ENCODE measurements at regions not wholly inside any gene's neighbourhood (a gene's known extent, or its start where the extent isn't known, plus 50 kb on each side); places are given as distances from the start of the nearest gene placed in this dataset.

DNA sequence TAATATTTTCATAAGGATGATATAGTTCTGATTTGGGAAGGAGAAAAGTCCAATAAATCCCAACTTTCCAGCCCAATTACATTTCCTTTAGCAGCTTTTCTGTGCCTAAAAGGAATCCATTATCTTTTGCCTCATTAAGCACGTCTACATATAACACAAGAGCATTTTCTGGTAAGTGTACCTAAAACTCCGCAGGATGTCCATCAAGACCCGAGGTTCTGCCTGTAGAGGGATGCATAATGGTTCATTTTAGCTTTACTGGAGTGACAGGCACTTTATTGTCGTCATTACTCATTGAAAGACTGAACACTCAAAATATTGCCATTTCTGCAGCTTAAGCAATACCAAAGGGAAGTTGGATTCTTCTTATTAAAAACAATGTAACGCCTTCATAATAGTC, 669.0 kb downstream of the PRELID2 start:
- DNase-seq: no peak

DNA sequence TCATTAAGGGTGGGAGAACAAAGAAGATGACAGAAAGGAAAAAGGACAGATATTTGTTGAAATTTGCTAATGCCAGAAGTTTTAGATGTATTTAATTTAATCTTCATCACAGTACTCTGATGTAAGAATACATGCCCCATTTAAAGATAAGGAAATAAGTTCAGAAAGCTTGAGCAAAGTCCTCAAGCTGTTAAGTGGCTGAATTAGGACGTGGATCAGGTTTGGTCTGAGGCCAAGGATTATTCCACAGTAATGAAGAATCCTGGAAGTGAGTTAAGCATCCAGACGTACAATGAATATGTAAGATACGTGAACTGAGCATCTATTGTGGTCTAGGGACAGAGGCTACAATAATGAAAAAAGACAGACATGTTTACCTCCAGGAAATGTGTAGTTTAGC, 671.3 kb downstream of the PRELID2 start:
- DNase-seq: no peak

DNA sequence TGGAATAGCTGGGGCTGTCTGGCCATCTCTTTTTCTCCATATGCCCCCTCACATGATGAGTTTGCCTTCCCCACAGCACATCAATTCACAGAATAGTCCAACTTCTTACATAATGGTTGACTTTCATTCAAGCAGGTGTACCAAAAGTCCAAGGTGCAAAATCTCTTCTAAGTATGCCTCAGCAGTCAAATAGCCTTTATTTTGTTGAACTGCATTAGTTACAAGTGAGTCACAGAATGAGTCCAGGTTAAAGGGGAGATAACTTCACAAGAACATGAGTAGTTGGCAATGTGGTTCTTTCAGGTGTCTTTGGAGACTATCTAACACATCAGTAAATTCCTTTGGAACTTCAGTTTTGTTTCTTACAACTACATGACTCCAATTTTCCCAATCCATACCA, 672.5 kb downstream of the PRELID2 start:
- no peak for DNase-seq

DNA sequence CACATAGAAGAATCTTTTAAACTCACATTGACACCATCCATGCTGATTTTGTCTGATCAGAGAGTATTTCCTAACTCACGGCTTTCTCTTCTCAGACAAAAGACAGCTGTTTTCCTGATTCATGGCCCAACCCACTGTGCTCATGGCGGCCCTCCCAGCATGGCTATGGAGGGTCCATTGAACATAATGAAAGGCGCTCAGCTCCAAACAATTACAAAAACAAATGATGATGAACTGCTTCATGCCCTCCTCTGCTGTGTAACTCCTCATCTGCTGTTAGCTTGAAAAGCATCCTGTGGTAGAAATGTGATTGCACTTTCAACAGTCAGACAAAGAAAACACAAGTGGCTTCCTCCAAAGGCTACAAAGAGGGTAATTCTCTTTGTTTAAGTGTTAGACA, 673.8 kb downstream of the PRELID2 start:
- no peak for DNase-seq

DNA sequence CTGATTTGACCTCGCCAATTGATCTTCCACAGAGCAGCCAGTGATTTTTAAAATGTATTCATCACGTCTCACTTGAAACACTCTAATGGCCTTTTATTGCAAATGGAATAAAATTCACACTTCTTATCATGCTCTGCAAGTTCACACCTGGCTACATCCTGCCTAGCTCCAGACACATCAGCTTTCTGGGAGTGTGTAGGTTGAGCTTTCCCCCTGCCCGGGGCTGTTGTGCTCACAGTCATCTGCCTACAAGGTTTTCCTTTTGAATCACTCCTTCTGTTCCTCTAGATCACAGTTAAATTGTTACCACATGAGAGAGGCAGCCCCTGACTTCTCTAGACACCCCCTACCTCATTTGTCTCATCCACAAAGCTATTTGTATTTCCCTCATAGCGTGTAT, 674.5 kb downstream of the PRELID2 start:
- DNase-seq: no peak

DNA sequence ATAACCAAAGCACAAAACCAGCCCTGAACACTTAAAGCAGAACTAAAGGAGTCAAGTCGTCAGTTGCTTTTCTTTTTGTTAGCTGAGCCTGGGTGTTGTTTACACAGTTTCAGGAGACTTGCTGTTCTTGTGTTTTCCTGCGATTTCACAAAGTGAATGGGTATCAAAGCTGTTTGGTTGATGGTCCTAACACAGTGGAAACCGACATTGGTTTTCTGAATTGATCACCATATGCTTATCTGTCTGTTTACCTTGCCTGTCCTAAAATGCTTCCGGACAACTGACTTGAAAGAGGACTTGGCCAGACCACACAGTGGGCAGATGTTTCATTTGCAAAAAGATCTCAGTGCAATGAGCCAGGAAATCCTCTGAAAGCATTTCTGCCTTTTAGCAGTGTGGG, 676.4 kb downstream of the PRELID2 start:
- no peak for DNase-seq

DNA sequence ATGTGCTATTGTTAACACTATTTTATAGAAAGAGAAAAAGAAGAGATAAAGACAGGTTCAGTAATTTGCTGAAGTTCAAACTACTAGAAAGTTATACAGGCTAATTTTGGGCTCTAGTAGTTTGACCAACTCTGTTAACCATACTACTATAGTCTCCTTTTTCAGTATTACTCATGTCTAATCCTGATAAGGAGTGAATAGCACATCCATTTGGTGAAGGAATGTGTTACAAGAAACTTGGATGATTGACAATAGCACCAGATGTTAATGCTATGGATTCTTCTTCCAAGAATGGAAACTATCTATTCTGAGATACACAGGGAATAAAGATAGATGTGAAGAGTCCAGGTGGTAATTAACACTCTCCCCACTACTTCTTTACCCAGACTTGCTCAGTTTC, 677.3 kb downstream of the PRELID2 start:
- no peak for DNase-seq

DNA sequence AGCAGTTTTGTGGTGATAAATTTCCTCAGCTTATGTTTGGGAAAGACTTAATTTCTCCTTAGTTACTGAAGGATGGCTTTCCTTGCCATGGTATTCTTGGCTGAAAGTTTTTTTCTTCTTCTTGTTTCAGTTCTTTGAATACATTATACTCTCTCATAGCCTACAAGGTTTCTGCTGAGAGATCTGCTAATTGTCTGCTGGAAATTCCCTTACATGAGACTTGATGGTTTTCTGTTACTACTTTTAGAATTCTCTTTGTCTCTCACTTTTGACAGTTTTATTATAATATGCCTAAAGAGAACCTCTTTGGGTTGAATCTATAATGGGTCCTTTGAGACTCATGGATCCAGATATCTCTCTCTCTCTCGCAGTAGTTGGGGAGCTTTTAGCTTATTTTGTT, 693.6 kb downstream of the PRELID2 start:
- DNase-seq: no peak

DNA sequence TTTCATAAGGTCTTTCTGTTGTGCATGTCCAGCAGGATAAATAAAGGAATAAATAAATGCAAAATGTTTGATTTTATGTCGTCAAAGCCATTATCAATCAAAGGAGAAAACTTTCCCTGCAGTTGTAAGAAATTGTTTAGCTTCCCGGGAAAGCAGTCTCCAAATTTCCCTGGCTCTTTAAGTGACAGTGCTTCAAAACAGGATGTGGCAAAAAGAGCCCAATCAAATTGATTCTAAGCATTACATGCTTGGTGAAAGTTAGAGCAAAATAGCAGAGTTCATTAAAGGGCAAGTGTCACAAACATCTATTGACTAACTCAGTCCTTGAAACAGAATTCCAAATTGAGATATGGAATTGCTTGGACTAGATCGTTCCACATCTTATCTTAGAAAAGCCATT, 704.1 kb downstream of the PRELID2 start:
- no peak for DNase-seq

DNA sequence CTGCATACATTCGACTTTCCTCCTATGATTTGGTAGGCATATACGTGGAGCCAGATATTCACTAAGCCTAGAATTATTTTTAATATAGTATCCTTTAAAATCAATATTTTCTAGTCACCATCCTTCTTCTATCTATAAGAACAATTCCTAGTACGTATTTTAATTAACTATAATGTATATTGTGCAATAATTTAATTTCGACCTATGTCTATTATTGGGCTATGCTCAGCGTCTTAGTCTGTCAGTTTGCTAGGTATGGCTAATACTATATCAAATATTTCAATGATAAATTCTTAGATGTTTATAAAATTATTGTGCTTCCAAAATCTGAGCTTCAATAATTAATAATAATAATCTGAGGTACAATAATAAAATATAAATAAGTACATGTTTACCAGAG, 705.3 kb downstream of the PRELID2 start:
- DNase-seq: no peak

DNA sequence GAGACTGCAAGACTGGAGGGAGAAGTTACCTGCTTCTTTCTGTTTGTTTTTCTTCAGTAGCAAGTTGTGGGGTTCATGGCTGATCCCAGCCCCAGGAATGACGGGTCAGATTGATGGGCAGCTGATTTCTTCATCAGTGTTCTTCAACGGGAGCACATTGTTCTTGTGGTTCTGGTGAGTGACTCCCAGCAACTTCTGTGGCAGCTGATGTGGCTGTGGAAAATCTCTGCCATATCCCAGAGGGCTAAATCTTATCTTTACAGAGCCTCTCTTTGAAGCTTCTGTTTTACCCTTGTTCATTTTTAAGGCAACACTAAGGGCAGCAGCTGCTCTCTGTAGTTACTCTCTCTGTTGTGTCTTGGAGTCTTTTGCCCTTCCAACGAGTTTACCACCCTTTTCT, 710.3 kb downstream of the PRELID2 start:
- DNase-seq: no peak

DNA sequence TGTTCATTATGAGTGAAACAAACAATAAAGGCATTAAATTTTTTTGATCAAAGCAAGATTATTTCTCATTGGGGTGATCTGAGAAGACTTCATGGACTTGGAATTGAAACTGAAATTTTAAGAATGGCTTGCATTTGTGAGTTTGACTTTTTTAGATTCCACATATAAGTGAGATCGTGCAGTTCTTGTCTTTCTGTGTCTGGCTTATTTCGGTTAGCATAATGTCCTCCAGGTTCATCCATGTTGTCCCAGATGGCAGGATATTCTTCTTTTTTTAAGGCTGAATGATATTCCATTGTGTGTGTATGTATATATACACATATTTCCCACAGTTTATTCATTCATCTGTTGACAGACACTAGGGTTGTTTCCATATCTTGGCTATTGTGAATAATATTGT, 716.5 kb downstream of the PRELID2 start:
- DNase-seq: no peak

DNA sequence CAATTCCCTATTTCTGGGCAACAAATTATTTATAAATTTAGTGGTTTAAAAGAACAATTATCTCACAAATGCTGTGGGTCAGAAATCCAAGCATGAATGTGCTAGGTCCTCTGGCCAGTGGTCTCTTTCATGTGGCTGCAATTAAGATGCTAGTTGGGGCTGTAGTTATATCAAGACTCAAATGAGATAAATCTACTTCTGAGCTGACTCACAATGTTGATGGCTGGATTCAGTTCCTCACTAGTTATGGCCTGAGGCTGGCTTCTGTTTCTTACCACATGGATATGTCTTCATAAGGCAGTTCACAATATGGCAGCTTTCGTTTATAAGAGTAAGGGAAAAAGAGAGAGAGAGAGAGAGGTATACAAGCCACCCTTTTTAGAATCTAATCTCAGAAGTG, 717.0 kb downstream of the PRELID2 start:
- no peak for DNase-seq

DNA sequence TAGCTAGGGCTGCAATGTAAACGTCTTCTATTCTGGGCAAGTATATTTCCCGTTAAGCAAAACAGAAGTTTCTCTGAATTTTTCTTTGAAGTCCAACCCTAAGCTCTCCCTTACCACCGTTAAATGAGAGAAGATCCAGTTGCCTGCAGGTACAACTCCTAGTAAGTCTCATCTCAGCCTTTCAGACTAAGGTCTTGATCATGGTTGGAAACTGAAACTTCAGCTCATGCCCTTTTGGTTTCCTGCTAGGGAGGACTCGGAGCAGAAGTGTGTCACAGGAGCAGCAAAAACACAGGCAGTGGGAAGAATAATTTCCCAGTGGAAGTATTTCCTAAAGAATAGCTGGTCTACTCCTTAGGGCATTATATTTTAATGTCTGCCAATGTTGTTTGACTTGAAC, 717.9 kb downstream of the PRELID2 start:
- no peak for DNase-seq

DNA sequence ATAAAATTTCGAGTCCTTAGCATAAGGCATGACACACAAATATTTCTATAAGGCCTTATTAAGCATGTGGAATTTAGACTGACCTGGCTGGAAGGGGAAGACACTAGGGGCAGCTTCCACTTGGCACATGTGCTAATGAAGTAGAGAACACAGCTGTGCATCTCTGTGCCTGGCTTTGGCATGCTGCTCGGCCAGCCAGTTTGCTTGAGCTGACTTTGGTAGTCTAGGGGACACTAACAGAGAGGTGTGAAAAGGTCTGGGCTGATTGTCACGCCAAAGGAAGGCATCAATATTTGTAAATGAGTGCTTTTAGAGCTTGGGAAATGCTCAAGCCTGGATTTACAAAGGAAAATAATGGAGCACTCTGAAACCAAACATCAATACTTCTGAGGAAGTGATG, 723.7 kb downstream of the PRELID2 start:
- no peak for DNase-seq

DNA sequence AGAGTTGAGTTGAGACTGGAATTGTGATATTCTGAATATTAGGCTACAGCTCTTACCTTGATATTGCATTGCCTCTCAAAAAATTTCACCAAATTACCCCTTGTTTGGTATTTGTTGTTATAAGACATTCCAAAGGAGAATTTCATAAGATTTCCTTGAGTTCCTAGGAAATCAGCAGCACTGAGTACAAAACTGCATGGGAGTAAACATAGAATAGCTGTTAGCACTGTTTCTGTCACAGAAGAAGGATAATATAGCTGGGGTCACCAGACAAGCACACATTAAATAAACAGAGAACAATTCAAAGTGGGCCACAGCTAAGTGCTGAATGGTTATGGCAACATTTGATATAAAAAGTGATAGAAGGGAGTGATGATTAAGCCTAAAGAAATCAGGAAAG, 724.3 kb downstream of the PRELID2 start:
- no peak for DNase-seq

DNA sequence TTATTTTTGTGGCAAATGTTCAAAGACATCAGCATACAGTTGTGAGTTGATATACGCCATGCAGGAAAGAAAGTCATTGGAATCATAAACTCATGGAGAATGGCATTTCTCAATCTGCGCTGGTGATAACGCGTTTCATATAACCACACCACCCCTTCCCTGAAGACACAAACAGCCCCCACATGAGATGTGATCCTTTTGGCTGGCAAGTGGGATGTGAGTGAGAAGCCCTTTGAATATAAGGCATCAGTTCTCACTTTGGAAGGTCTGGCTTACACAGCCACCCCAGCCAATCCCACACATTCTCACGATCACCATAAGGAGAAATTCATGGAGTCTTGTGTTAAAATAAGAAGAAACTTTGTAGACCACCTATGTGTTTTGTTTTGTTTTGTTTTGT, 725.0 kb downstream of the PRELID2 start:
- DNase-seq: no peak

DNA sequence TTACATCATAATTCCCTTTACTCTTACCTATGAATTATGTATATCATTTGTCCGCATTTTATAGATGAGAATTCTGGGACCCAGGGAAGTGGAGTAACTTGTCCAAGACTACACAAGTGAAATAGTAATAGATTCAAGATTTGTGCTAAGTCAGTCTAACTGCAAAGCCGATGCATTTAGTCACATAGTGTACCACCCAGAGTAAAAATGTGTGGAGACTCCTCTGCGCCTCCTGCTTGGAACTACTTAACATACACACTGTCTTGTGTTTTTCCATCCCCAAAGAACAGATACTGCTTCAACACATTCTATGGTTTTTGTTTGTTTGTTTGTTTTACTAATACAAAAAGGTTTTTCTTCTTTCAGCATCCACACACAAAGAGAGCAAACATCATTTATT, 729.8 kb downstream of the PRELID2 start:
- DNase-seq: no peak

DNA sequence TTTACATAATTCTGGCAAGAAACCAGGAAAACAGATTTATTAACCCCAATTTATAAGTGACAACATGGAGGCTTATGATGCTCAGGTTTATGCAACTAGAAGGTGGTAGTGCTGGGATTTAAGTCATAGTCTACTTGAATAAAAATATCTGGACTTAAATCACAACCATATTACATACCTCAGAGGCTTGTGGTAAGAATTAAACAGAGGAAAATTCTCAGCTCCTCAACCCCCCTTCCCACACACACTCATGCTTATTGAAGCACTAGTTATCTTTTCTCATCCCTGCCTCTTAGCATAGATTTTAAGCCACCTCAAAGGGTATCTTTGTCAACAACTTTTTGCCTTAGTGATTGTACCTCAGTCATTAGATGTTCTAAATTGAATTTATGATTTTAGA, 731.0 kb downstream of the PRELID2 start:
- no peak for DNase-seq

DNA sequence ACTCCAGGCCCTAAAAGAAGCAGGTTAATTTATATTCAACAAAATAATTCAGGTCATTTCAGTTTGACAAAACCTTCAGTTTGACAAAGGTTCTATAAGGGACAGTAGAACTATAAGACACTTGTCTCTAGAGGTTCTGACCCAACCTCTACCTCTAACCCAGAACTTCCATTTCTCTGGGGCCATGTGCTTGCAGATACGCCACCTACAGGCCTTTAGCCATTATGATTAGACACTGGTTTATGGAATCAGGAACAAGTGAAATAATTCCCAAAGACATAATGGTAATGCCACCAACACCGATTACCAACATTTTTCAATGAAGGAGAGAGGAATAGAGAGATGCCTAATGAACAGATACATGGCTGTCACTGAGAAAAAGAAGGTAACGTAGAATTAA, 733.9 kb downstream of the PRELID2 start:
- no peak for DNase-seq

DNA sequence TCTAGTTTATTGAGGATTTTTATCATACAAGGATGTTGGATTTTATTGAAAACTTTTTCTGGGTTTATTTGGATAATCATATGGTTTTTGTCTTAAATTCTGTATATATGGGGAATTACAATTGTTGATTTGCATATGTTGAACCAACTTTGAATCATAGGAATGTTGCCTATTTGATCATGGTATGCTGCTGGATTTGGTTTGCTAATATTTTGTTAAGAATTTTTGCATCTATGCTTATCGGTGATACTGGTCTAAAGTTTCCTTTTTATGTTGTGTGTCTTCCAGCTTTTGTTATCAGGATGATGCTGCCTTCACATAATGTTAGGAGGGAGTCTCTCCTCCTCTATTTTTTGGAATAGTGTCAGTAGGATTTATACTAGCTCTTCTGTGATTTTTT, 745.0 kb downstream of the PRELID2 start:
- no peak for DNase-seq

DNA sequence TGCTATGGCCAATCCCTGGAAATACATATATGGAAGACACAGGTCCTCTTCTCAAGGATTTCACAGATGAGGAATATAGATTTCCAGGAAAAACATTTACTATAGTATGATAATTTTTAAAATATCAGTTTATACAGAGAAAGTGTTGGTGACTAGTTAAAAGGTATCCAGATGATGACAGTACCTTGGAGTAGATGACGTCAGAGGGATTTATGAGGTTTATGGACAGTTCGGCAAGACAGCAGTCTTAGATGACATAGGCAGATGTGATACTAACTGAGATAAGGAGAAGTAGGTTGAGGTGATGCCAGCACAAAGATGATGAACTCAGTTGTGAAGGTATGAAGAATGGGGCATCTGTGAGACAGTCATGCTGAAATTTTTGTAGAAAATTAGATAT, 750.3 kb downstream of the PRELID2 start:
- no peak for DNase-seq

DNA sequence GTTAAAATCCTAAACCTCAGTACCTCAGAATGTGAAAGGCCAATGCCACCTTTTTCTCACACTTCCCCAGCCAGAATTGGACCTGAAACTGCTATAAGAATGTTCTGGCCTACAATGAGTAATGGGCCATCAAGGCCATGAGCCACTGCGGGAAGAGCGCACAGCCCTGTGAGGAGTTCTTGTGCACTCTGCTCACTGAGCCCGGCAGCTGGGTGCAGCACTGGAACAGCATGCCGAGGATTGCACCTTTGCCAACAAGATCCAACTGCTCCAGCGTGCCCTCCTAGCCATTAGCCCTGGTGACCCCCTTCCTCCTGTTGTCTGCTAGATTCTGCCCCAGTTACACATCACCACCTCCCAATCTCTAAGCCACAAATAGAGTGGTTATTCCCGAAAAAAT, 758.1 kb downstream of the PRELID2 start:
- no peak for DNase-seq

DNA sequence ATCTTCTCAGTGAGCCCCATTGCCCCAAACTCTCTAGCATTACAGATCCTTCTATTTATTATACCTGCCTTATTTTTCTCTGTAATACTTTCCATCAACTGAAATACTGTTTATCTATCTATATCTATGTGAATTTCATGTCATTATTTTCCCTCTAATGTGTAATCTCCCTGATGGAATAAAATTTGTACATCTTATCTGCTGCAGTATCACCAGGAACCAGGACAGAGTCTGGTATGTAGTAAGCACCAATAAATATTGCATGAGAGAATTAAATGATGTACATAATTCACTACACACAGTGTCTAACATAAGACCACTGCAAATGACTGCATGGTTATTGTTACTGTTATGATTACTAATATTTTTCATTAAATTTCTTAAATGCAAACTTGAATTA, 759.1 kb downstream of the PRELID2 start:
- DNase-seq: no peak

DNA sequence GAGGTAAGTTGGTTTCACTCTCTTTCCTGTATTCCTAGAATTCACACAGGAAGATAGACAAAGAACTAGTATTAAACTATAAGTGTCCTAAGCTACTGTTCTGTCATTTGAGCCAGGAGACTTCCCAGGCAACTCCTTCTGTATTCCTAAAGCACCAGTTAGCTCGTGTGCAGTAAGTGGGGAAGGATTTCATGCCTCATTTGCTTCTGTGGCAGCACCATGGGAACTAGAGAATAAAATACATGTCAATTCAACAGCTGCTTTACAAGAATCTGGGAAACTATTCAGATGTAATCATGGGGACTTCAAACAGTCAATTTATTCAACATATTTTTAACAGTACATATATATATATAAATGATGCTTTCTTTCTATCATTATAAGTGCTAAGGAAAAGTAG, 762.3 kb downstream of the PRELID2 start:
- DNase-seq: no peak

DNA sequence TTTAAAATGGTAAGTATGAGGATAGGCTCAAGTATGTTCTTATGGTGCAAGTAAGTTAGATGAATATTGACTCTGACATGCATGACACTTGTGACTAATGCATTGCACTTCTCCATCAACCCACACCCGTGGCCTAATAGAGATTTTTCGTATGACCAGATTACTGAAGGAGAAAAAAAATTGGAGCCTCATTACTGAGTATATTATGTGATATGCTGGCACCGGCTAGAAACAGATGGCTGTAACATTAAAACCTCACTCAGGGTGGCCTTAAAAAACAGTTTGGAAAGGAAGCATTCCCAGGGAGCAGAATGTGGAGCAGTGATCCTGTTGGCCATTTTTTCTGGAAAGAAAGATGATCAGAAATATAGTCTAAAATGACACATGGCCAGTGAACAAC, 766.4 kb downstream of the PRELID2 start:
- DNase-seq: no peak

All from stimulated activated CD4-positive, alpha-beta T cell treated with anti-CD3 and anti-CD28 coated beads, Interleukin-4, amount 100 ng/mL, for 24 hours (primary cell).